Fibroblast of the aortic adventitia (primary cell): ENCODE measurements at regions not wholly inside any gene's neighbourhood (a gene's known extent, or its start where the extent isn't known, plus 50 kb on each side); places are given as distances from the start of the nearest gene placed in this dataset.
"Not testable (repeated sequence)": the region's sequence is repeated elsewhere in the genome, so short reads cannot be mapped to it uniquely, and the experiment has no call there.

Experiments used
- DNase-seq: peaks from one replicate; pipeline ENCODE4 v3.0.0-alpha.2; 2010; ENCODE audit warnings: low read depth
- H3K4me3 ChIP-seq: 2 replicates; pipeline ENCODE4 v1.5.1; 2011; ENCODE audit warnings: low read depth, mild to moderate bottlenecking, control low read depth, low read length, moderate library complexity
- TF ChIP-seq, protein P1 (sequence below): IDR thresholded peaks from 2 replicates; pipeline ENCODE4 v1.5.1; 2011; ENCODE audit warnings: mild to moderate bottlenecking, low read length, control low read depth, inconsistent platforms; ENCODE audit not compliant: insufficient read depth

GRCh38 chr9:106102821-106103220 is 408.5 kb downstream of the TMEM38B start:
- no peak overlapping the region for H3K4me3 ChIP-seq
- DNase-seq: no peak
- TF ChIP-seq, protein P1, sequence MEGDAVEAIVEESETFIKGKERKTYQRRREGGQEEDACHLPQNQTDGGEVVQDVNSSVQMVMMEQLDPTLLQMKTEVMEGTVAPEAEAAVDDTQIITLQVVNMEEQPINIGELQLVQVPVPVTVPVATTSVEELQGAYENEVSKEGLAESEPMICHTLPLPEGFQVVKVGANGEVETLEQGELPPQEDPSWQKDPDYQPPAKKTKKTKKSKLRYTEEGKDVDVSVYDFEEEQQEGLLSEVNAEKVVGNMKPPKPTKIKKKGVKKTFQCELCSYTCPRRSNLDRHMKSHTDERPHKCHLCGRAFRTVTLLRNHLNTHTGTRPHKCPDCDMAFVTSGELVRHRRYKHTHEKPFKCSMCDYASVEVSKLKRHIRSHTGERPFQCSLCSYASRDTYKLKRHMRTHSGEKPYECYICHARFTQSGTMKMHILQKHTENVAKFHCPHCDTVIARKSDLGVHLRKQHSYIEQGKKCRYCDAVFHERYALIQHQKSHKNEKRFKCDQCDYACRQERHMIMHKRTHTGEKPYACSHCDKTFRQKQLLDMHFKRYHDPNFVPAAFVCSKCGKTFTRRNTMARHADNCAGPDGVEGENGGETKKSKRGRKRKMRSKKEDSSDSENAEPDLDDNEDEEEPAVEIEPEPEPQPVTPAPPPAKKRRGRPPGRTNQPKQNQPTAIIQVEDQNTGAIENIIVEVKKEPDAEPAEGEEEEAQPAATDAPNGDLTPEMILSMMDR: no peak

DNA sequence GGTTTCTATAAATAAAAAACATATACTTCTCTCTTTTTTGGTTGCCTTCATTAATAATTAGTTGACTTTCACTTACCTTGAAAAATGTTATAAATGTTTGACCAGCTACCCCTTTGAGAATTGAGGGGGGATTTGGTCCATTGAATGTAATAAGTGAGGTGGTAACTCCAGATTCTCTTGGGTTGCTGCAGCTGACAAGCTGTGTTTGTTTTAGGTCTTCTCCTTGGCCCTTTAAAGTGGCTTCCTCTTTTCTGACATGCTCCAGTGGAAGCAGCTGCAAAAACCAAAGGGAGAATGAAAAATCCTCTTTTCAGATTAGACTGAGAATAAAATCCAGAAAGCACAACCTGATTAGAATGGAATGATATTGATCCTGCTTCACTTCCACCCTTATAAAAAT is 410.5 kb downstream of the TMEM38B start:
- TF ChIP-seq, protein P1: no peak
- no peak overlapping the region for H3K4me3 ChIP-seq
- no peak for DNase-seq

DNA sequence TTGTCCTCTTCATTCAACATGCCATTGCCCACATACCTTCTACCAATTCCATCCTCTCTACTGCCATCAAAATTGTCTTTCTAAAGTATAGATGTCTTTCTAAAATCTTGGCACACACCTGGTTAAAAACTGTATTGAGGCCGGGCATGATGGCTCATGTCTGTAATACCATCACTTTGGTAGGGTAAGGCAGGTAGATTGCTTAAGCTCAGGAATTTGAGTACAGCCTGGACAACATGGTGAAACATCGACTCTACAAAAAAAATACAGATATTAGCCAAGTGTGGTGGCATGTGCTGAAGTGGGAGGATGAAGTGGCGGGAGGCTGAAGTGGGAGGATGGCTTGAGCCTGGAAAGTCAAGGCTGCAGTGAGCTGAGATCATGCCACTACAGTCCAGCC is 412.1 kb downstream of the TMEM38B start:
- TF ChIP-seq, protein P1: no peak

GRCh38 chr9:106107716-106108115 is 413.4 kb downstream of the TMEM38B start:
- TF ChIP-seq, protein P1: no peak
- no peak for DNase-seq
- no peak overlapping the region for H3K4me3 ChIP-seq

More for the DNA sequence above, 412.1 kb downstream of the TMEM38B start:
- H3K4me3 ChIP-seq: no peak overlapping the region
- DNase-seq: no peak

GRCh38 chr9:106109706-106110105 is 415.4 kb downstream of the TMEM38B start:
- H3K4me3 ChIP-seq, DNase-seq: not testable (repeated sequence)

DNA sequence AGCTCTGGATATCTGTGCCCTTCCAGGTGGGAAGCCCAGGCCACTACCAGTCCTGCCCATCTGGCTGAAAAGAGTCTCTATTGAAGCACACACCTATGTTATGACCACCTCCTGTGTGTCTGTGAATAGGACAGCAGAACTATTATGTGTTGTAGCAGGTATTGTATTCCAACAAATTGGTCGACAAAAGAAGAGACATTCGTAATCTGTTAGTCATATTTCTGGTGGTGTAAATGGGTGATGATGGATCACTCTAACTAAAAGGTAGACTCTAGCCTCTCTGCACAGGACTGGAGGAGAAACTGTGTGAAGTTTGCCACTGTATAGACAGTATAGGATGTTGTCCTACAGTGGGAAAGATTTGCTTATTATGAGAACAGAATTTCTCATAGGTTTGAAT is 416.1 kb downstream of the TMEM38B start:
- TF ChIP-seq, protein P1: no peak
- H3K4me3 ChIP-seq: no peak overlapping the region
- DNase-seq: no peak

DNA sequence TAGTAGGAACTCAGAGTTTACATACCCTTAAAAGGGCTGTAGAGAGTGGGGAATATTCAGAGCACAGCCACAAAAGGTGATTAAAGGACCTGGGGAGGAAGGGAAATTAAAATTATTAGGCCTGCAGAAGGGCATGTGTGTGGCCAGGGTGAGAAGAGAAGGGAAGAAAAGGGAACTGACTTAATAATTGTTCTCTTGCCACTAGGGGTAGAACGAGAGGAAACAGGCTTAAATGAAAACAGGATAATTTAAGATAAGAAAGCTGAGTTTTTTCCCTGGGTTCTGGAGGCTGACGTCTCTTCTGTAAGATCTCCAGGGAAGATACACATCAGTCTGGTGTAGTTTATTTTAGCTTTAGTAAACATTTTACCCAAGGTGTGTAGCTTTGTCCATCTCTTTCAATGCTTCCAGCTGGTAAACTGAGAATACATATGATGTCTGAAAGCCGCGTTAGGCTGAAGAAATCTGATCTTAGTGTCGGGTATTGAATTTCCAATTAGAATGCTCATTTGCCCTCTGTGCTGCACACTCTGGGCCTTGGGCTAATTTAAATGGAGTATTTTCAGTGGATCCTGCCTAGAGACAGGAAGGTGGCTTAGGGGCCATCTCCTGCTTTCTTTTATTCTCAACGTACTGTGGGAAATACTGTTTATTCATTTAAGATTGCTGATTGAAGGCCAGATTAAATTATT is 416.8 kb downstream of the TMEM38B start:
- TF ChIP-seq, protein P1: no peak
- no peak for DNase-seq
- no peak overlapping the region for H3K4me3 ChIP-seq
